T-helper 2 cell treated with Interferon-gamma antibody and Interleukin-4, amounts not matched to agents 5 μg/mL and 100 μg/mL, for 36 hours (primary cell): ENCODE measurements at regions not wholly inside any gene's neighbourhood (a gene's known extent, or its start where the extent isn't known, plus 50 kb on each side); places are given as distances from the start of the nearest gene placed in this dataset.

Source experiments
- DNase-seq: peaks from one replicate; pipeline ENCODE4 v3.0.0; 2021; ENCODE audit warnings: low spot score
- H3K27ac Mint-ChIP-seq: one replicate; pipeline ENCODE4 v1.8.0; 2021; ENCODE audit warnings: mild to moderate bottlenecking, mixed read lengths
- H3K27me3 Mint-ChIP-seq: one replicate; pipeline ENCODE4 v1.8.0; 2021; ENCODE audit warnings: low read depth, mixed read lengths
- H3K36me3 Mint-ChIP-seq: one replicate; pipeline ENCODE4 v1.8.0; 2021; ENCODE audit warnings: low read depth, mixed read lengths
- H3K4me1 Mint-ChIP-seq: one replicate; pipeline ENCODE4 v1.8.0; 2021; ENCODE audit warnings: low read depth, mixed read lengths
- H3K4me3 Mint-ChIP-seq: one replicate; pipeline ENCODE4 v1.8.0; 2022; ENCODE audit warnings: mild to moderate bottlenecking, moderate library complexity, mixed read lengths
- H3K9me3 Mint-ChIP-seq: one replicate; pipeline ENCODE4 v1.8.0; 2021; ENCODE audit warnings: mixed read lengths

- no peak for DNase-seq
- no peaks in the 10 kb centered on the region for H3K36me3 Mint-ChIP-seq
Measured at GRCh38 chr7:46583656-46584055, 662.6 kb upstream of the IGFBP3 start.

DNA sequence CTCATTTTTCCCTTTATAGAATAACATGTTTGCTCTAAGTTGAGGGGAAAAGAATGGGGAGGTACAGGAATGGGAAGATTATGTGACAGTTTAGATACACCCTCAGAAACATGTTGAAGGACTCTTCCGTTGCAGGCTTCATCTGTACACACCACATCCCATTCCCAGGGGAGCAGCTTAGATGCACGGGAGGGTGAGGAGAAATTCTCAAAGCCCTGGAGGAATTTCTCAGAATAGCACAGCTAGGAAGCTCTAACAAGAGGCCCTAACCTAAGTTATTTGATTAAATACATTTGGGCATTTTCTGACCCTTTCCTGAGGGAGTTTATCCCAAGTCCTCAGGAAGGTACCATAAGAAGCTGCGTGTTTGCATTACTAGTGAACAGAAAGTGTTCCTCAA lies 660.2 kb upstream of the IGFBP3 start:
- no peaks in the 10 kb centered on the region for H3K27me3 Mint-ChIP-seq
- no peaks in the 10 kb centered on the region for H3K36me3 Mint-ChIP-seq
- no peak overlapping the region for H3K4me3 Mint-ChIP-seq
- no peak overlapping the region for H3K27ac Mint-ChIP-seq
- peaks cover 4% of the 10 kb centered on the region for H3K9me3 Mint-ChIP-seq
- DNase-seq: no peak
- no peaks in the 10 kb centered on the region for H3K4me1 Mint-ChIP-seq

More at GRCh38 chr7:46583656-46584055, 662.6 kb upstream of the IGFBP3 start:
- no peak overlapping the region for H3K27ac Mint-ChIP-seq
- H3K4me1 Mint-ChIP-seq: no peaks in the 10 kb centered on the region
- H3K4me3 Mint-ChIP-seq: no peak overlapping the region
- H3K9me3 Mint-ChIP-seq: peaks cover 9% of the 10 kb centered on the region
- no peaks in the 10 kb centered on the region for H3K27me3 Mint-ChIP-seq

DNA sequence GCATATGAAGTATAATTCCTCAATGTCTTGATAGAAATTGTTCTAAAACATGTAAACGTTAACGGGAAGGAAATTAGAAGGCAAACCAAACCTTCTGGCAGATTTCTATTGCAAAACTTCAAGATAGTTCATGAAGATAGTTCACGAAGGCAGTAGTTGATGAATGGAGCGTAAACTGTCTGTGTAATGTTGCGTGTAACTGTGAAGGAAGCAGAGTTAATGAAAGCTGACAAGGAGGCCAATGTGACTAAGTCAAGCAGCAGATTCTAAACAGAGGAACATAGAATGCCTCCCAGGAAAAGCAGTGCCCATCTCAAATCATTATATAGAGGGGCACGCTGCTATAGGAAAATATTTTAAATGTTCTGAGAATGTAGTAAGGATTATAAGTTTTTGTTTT lies 659.7 kb upstream of the IGFBP3 start:
- Mint-ChIP-seq H3K27ac (no peak overlapping the region), H3K9me3 (peaks cover 4% of the 10 kb centered on the region), H3K27me3 (no peaks in the 10 kb centered on the region), H3K4me3 (no peak overlapping the region), H3K36me3 (no peaks in the 10 kb centered on the region), H3K4me1 (no peaks in the 10 kb centered on the region)
- no peak for DNase-seq

- Mint-ChIP-seq H3K27ac (no peak overlapping the region), H3K36me3 (no peaks in the 10 kb centered on the region), H3K4me1 (no peaks in the 10 kb centered on the region), H3K27me3 (no peaks in the 10 kb centered on the region), H3K4me3 (no peak overlapping the region), H3K9me3 (peaks cover 25% of the 10 kb centered on the region)
- no peak for DNase-seq
Measured at GRCh38 chr7:46577394-46577793, 656.3 kb upstream of the IGFBP3 start.

DNA sequence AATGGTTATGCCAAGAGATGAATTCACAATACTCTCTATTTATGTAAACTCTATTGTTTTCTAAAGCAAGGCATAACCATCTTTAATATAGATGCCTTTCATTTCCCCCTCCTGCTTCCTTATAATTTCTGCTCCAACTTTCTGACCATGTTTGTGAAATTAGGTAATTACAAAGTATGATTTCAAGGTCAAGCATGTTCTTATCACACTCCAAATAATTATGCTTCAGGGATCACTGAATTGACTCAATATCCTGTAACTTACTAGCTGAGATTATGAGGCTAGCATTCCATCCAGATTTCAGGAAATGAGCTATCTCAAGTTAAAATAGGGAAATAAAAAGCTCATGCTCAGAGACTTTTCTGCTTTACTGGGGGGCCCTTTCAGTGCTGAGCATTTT lies 655.9 kb upstream of the IGFBP3 start:
- no peak for DNase-seq
- Mint-ChIP-seq H3K36me3 (no peaks in the 10 kb centered on the region), H3K4me3 (no peak overlapping the region), H3K9me3 (peaks cover 29% of the 10 kb centered on the region), H3K27ac (no peak overlapping the region), H3K27me3 (no peaks in the 10 kb centered on the region), H3K4me1 (no peaks in the 10 kb centered on the region)

GRCh38 chr7:46572691-46573090 lies 651.6 kb upstream of the IGFBP3 start:
- no peak overlapping the region for H3K27ac Mint-ChIP-seq
- H3K9me3 Mint-ChIP-seq: peaks cover 36% of the 10 kb centered on the region
- no peaks in the 10 kb centered on the region for H3K27me3 Mint-ChIP-seq
- no peaks in the 10 kb centered on the region for H3K36me3 Mint-ChIP-seq
- no peak overlapping the region for H3K4me3 Mint-ChIP-seq
- H3K4me1 Mint-ChIP-seq: no peaks in the 10 kb centered on the region
- no peak for DNase-seq

DNA sequence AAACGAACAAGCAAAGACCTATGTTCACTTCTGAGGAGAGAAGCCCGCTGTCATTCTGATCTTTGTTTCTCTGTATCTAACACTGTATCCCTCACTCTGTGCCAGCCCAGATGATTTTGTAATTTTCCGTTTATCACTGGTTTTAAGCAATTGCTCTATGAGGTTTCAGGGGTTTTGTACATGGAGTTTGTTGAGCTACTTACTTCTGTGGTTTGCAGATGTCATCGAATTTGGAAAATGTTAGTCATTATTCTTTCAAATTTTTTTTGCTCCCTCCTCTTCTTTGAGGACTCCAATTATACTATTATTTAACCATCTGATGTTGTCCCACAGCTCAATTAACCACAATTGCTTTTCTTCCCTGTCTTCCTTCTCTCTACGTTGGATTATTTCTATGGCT lies 650.9 kb upstream of the IGFBP3 start:
- Mint-ChIP-seq H3K36me3 (no peaks in the 10 kb centered on the region), H3K4me3 (no peak overlapping the region), H3K4me1 (no peaks in the 10 kb centered on the region), H3K9me3 (peaks cover 36% of the 10 kb centered on the region), H3K27me3 (no peaks in the 10 kb centered on the region), H3K27ac (no peak overlapping the region)
- no peak for DNase-seq

DNA sequence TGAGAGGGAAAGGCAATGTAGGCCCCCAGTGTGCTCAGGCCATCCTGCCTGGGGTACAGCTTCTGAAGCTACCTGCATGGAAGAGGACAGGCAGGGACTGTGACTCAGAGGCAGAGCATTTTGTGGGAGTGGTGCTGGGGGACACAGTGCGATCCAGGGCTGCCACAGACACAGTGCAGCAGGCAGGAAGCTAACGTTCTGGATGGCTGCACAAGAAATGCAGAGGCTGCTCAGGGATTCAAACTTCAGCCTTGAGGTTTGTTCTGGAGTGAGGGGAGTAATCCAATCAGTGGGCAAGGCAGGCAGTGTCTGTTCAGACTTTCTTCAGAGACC lies 648.0 kb upstream of the IGFBP3 start:
- Mint-ChIP-seq H3K9me3 (peaks cover 32% of the 10 kb centered on the region), H3K27ac (no peak overlapping the region)

DNA sequence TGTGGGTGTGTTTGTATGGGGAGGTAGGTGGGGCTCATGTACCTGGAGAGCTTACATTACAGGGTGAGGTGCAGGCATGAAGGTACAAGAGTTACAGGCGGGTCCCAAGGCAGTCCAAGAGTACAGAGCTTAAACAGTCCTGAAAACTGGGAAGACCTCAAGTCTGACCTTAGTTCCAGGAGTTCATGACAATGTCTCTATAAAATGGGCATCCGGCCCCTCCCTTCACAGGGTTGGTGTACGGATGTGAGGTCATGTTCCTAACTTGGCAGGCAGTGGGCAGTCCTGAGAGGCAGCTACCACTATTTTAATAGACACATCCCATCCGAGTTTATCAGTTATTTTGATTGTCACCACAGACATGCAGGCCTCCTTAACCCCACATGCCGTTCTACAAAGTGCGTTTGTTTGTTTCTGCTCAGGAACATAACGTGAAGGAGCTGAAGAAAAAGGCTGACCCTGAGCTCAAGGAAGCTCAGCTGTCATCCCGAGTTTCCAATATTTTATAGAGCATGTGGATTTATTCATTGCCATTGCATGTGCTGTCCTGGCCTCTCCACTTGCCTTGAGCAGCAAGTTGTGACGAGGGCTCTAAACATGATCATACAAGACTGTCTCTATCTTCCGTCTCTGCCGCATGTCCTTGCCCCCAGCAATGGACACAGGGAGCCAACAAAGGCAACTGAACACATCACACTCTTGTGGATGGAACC lies 647.5 kb upstream of the IGFBP3 start:
- no peak for DNase-seq
- H3K27me3 Mint-ChIP-seq: no peaks in the 10 kb centered on the region
- H3K36me3 Mint-ChIP-seq: no peaks in the 10 kb centered on the region
- no peak overlapping the region for H3K27ac Mint-ChIP-seq
- no peaks in the 10 kb centered on the region for H3K4me1 Mint-ChIP-seq
- no peak overlapping the region for H3K4me3 Mint-ChIP-seq
- H3K9me3 Mint-ChIP-seq: peaks cover 27% of the 10 kb centered on the region

More for the DNA sequence above, 648.0 kb upstream of the IGFBP3 start:
- no peak overlapping the region for H3K4me3 Mint-ChIP-seq
- no peaks in the 10 kb centered on the region for H3K36me3 Mint-ChIP-seq
- no peaks in the 10 kb centered on the region for H3K4me1 Mint-ChIP-seq
- DNase-seq: no peak
- H3K27me3 Mint-ChIP-seq: no peaks in the 10 kb centered on the region

- DNase-seq: no peak
- Mint-ChIP-seq H3K27ac (no peak overlapping the region), H3K9me3 (peaks cover 20% of the 10 kb centered on the region)
Measured at GRCh38 chr7:46567858-46568257, 646.8 kb upstream of the IGFBP3 start.

DNA sequence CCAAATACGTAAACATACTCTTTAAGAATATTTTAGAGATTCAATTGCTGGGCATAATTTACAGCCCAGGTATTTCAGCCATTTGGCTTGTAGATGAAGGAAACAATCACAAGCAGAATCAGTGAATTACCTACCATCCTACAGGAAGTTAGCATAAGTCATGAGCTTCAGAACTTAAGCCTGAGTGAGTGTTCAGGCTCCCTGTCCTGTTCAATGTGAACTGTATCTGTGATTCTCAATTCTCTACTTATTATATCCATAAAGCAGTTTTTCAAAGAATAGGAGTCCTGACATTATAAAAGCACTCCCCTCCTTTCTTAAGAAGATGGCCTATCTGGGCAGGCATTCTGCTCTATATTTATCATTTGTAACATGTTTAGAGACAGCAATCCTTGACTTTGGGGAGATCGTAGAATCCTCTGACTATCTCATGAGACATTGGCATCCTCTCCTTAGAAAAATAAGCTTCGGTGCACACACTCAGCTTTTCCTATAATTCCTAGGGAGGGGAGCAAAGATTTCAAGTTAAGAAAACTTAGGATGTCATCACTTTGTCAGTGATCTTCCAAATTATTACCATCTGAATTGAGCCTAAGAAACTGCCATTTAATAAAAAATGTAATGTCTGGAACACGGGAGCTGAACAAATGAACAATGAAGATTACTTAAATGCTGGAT lies 645.2 kb upstream of the IGFBP3 start:
- H3K27ac Mint-ChIP-seq: no peak overlapping the region
- no peaks in the 10 kb centered on the region for H3K4me1 Mint-ChIP-seq
- H3K4me3 Mint-ChIP-seq: no peak overlapping the region
- no peaks in the 10 kb centered on the region for H3K36me3 Mint-ChIP-seq
- peaks cover 17% of the 10 kb centered on the region for H3K9me3 Mint-ChIP-seq
- no peak for DNase-seq
- no peaks in the 10 kb centered on the region for H3K27me3 Mint-ChIP-seq

More at GRCh38 chr7:46567858-46568257, 646.8 kb upstream of the IGFBP3 start:
- H3K36me3 Mint-ChIP-seq: no peaks in the 10 kb centered on the region
- no peak overlapping the region for H3K4me3 Mint-ChIP-seq
- H3K4me1 Mint-ChIP-seq: no peaks in the 10 kb centered on the region
- no peaks in the 10 kb centered on the region for H3K27me3 Mint-ChIP-seq

- H3K27me3 Mint-ChIP-seq: no peaks in the 10 kb centered on the region
- no peaks in the 10 kb centered on the region for H3K36me3 Mint-ChIP-seq
- H3K4me3 Mint-ChIP-seq: no peak overlapping the region
- DNase-seq: no peak
- H3K9me3 Mint-ChIP-seq: peaks cover 19% of the 10 kb centered on the region
- H3K27ac Mint-ChIP-seq: no peak overlapping the region
- no peaks in the 10 kb centered on the region for H3K4me1 Mint-ChIP-seq
Measured at GRCh38 chr7:46565253-46566096, 644.4 kb upstream of the IGFBP3 start.

DNA sequence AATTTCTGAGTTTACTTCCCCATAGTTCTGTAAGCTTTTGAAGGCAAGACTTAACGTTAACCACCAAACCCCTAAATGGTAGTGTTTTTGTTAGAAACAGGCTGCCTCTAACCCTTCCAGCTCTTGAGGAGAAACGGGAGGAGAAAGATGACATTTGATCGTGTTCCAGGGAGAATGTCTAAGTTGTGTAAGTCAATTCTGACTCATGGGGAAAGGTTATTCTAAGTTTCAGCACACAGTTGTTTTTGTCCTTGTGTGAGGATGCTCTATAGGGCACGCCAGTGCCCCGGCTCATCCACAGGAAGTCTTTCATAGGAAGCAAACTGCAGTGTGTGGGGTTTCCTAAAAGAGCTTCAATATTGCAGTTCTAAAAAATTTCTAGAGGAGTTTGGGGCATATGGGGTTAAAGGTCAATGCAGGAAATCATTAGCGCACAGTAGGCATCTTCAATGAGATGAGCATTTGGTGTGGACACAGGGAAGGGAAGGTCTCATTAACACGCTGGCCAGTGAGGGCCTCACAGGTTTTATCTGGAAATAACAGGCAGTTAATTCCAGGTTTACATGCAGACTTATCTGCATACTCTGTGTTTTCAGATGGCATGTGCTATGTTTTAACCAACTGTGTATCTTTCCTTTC lies 638.2 kb upstream of the IGFBP3 start:
- H3K36me3 Mint-ChIP-seq: no peaks in the 10 kb centered on the region
- no peak overlapping the region for H3K27ac Mint-ChIP-seq
- H3K4me3 Mint-ChIP-seq: no peak overlapping the region
- H3K4me1 Mint-ChIP-seq: no peaks in the 10 kb centered on the region
- no peaks in the 10 kb centered on the region for H3K27me3 Mint-ChIP-seq
- DNase-seq: no peak
- H3K9me3 Mint-ChIP-seq: peaks cover 9% of the 10 kb centered on the region
